CD14-positive monocyte (primary cell): ENCODE measurements at regions not wholly inside any gene's neighbourhood (a gene's known extent, or its start where the extent isn't known, plus 50 kb on each side); places are given as distances from the start of the nearest gene placed in this dataset.

ENCODE experiments used
- DNase-seq, 3 donors: peaks; one replicate each; pipeline ENCODE4 v3.0.0-alpha.2; 2011 to 2022
- H2AFZ ChIP-seq: 2 replicates; pipeline ENCODE4 v1.6.0; 2012; ENCODE audit warnings: mild to moderate bottlenecking, low read depth, low read length, inconsistent platforms; ENCODE audit not compliant: insufficient read depth, poor library complexity, severe bottlenecking
- H3K27ac ChIP-seq, 2 donors: 1 replicate in 1 of 2; 2 replicates in 1 of 2; pipeline ENCODE4 v1.5.1; 2012 to 2013; ENCODE audit warnings: low read length in 2 of 2, control low read depth in 1 of 2, inconsistent platforms in 1 of 2, low read depth in 1 of 2, mild to moderate bottlenecking in 1 of 2
- H3K27me3 ChIP-seq, 2 donors: one replicate each; pipeline versions ENCODE4 v1.6.0 to v1.6.1; 2011 to 2013; ENCODE audit warnings: low read length in 2 of 2; ENCODE audit not compliant: control insufficient read depth in 2 of 2, insufficient read depth in 2 of 2
- H3K36me3 ChIP-seq, 2 donors: replicated peaks in 1 of 2; 1 replicate in 1 of 2; 2 replicates in 1 of 2; pipeline versions ENCODE4 v1.5.1 to v1.6.1; 2012 to 2013; ENCODE audit warnings: low read length in 2 of 2, control low read depth in 1 of 2, inconsistent platforms in 1 of 2, mild to moderate bottlenecking in 1 of 2; ENCODE audit not compliant: insufficient read depth in 2 of 2, control insufficient read depth in 1 of 2
- H3K4me1 ChIP-seq, 2 donors: 1 replicate in 1 of 2; 2 replicates in 1 of 2; pipeline versions ENCODE4 v1.5.1 to v1.6.1; 2012 to 2013; ENCODE audit warnings: low read length in 2 of 2, control low read depth in 1 of 2, inconsistent platforms in 1 of 2, mild to moderate bottlenecking in 1 of 2, moderate library complexity in 1 of 2; ENCODE audit not compliant: insufficient read depth in 2 of 2, control insufficient read depth in 1 of 2
- H3K4me2 ChIP-seq: replicated peaks from 2 replicates; pipeline ENCODE3; 2012; ENCODE audit warnings: low read length, moderate library complexity, mild to moderate bottlenecking; ENCODE audit not compliant: poor library complexity, severe bottlenecking; ENCODE audit errors: extremely low read depth
- H3K4me3 ChIP-seq, 3 experiments: fragments of 200-600 bp in 1 of 3; sonication (generic) in 1 of 3; replicated peaks in 1 of 3; 1 replicate in 2 of 3; 2 replicates in 1 of 3; pipeline ENCODE4 v1.5.1; 2011 to 2013; ENCODE audit warnings: low read length in 3 of 3, mild to moderate bottlenecking in 3 of 3, control low read depth in 2 of 3, low read depth in 2 of 3, inconsistent platforms in 1 of 3, moderate library complexity in 1 of 3
- H3K79me2 ChIP-seq: 2 replicates; pipeline ENCODE4 v1.6.0; 2012; ENCODE audit warnings: mild to moderate bottlenecking, control low read depth, inconsistent platforms, low read length, moderate library complexity; ENCODE audit not compliant: insufficient read depth
- H3K9ac ChIP-seq: 2 replicates; pipeline ENCODE4 v1.6.0; 2017; ENCODE audit warnings: low read length, mild to moderate bottlenecking; ENCODE audit not compliant: insufficient read depth, poor library complexity, severe bottlenecking
- H3K9me3 ChIP-seq, 2 donors: replicated peaks in 1 of 2; 1 replicate in 1 of 2; 2 replicates in 1 of 2; pipeline versions ENCODE4 v1.5.1 to v1.6.1; 2012 to 2013; ENCODE audit warnings: low read length in 2 of 2, control low read depth in 1 of 2; ENCODE audit not compliant: control insufficient read depth in 1 of 2, insufficient read depth in 1 of 2
- H4K20me1 ChIP-seq: 2 replicates; pipeline ENCODE4 v1.6.0; 2012; ENCODE audit warnings: mild to moderate bottlenecking, low read length, control low read depth, moderate library complexity; ENCODE audit not compliant: insufficient read depth
- H3K27ac Mint-ChIP-seq, 7 donors: one replicate each; pipeline ENCODE4 v1.8.0; 2020; ENCODE audit warnings: mild to moderate bottlenecking in 7 of 7, mixed read lengths in 7 of 7, moderate library complexity in 6 of 7, inconsistent platforms in 2 of 7
- H3K27me3 Mint-ChIP-seq, 3 donors: one replicate each; pipeline ENCODE4 v1.8.0; 2021 to 2022; ENCODE audit warnings: low read depth in 3 of 3, mild to moderate bottlenecking in 3 of 3, mixed read lengths in 3 of 3, moderate library complexity in 3 of 3, inconsistent platforms in 1 of 3
- H3K36me3 Mint-ChIP-seq, 2 donors: one replicate each; pipeline ENCODE4 v1.8.0; 2020; ENCODE audit warnings: mixed read lengths in 2 of 2, inconsistent platforms in 1 of 2, mild to moderate bottlenecking in 1 of 2
- H3K4me1 Mint-ChIP-seq: one replicate; pipeline ENCODE4 v1.8.0; 2020; ENCODE audit warnings: mild to moderate bottlenecking, mixed read lengths
- H3K4me3 Mint-ChIP-seq, 2 donors: one replicate each; pipeline ENCODE4 v1.8.0; 2020; ENCODE audit warnings: mild to moderate bottlenecking in 2 of 2, mixed read lengths in 2 of 2, moderate library complexity in 1 of 2
- H3K9me3 Mint-ChIP-seq, 7 donors: one replicate each; pipeline ENCODE4 v1.8.0; 2020 to 2022; ENCODE audit warnings: mixed read lengths in 7 of 7, mild to moderate bottlenecking in 6 of 7, moderate library complexity in 6 of 7, inconsistent platforms in 2 of 7
- CTCF ChIP-seq: fragments of 200-600 bp; IDR thresholded peaks from one replicate; pipeline ENCODE4 v1.8.0; 2022; ENCODE audit warnings: antibody characterized with exemption, mild to moderate bottlenecking
- WGBS: methylation state at CpG from one replicate; pipeline ENCODE4 v1.1.5; 2013; ENCODE audit warnings: missing lambda C conversion rate; ENCODE audit not compliant: insufficient coverage; 5-methylcytosine and 5-hydroxymethylcytosine counted together
- intact Hi-C, 2 donors: fragments of 100-400 bp; cut with micrococcal nuclease; formaldehyde crosslinking; loops; one replicate each; pipeline versions ENCODE4 v1.15.0 to v1.15.1; 2023

GRCh38 chr18:10270151-10270571 lies 184.3 kb upstream of the APCDD1 start:
- no peaks in the 10 kb centered on the region for H3K36me3 ChIP-seq
- TF ChIP-seq CTCF: no peak
- Mint-ChIP-seq H3K9me3 (peaks cover 0 to 4% (median 2%) of the 10 kb centered on the region in 7 donors), H3K4me3 (no peak overlapping the region), H3K4me1 (peaks cover 30% of the 10 kb centered on the region), H3K27ac (peak overlapping the region in 2 of 7 donors; percentile 4 to 44), H3K36me3 (peaks cover 8 to 12% of the 10 kb centered on the region in 2 donors), H3K27me3 (no peaks in the 10 kb centered on the region)
- no peak overlapping the region for H3K4me3 ChIP-seq
- H3K27ac ChIP-seq: no peak overlapping the region
- peaks cover 24 to 29% of the 10 kb centered on the region in 2 donors for H3K4me1 ChIP-seq
- 70% methylated on average over 6 of the region's 8 CpGs for WGBS
- intact Hi-C loops: loop anchor here in 1 of 2 donors (10.0 kb wide), 1 partner anchor 65 kb away; no protein-coding TSS in a partner anchor
- no peak overlapping the region for H3K4me2 ChIP-seq
- DNase-seq: no peak
- no peak overlapping the region for H3K9ac ChIP-seq
- no peaks in the 10 kb centered on the region for H4K20me1 ChIP-seq
- no peaks in the 10 kb centered on the region for H3K27me3 ChIP-seq
- no peak overlapping the region for H2AFZ ChIP-seq
- no peaks in the 10 kb centered on the region for H3K79me2 ChIP-seq
- no peaks in the 10 kb centered on the region for H3K9me3 ChIP-seq

GRCh38 chr18:10271481-10271880 lies 183.0 kb upstream of the APCDD1 start:
- no peak overlapping the region for H3K27ac ChIP-seq
- peaks cover 19% of the 10 kb centered on the region for H3K4me1 Mint-ChIP-seq
- H3K79me2 ChIP-seq: no peaks in the 10 kb centered on the region
- intact Hi-C loops: loop anchor here in 1 of 2 donors (10.0 kb wide), 1 partner anchor 67 kb away; no protein-coding TSS in a partner anchor
- H3K27ac Mint-ChIP-seq: no peak overlapping the region
- no peaks in the 10 kb centered on the region for H3K36me3 ChIP-seq
- H3K27me3 Mint-ChIP-seq: no peaks in the 10 kb centered on the region
- no peaks in the 10 kb centered on the region for H4K20me1 ChIP-seq
- 98% methylated on average over 4 of the region's 4 CpGs for WGBS
- H3K36me3 Mint-ChIP-seq: peaks cover 12 to 13% of the 10 kb centered on the region in 2 donors
- no peak for DNase-seq
- H3K4me3 ChIP-seq: no peak overlapping the region
- no peaks in the 10 kb centered on the region for H3K27me3 ChIP-seq
- no peaks in the 10 kb centered on the region for H3K9me3 ChIP-seq
- H3K9ac ChIP-seq: no peak overlapping the region
- no peak overlapping the region for H3K4me3 Mint-ChIP-seq
- H3K9me3 Mint-ChIP-seq: peaks cover 0 to 8% (median 2%) of the 10 kb centered on the region in 7 donors
- no peak overlapping the region for H3K4me2 ChIP-seq
- peaks cover 16 to 18% of the 10 kb centered on the region in 2 donors for H3K4me1 ChIP-seq
- no peak overlapping the region for H2AFZ ChIP-seq
- TF ChIP-seq CTCF: no peak
